Hindlimb muscle (tissue), 1 donor: ENCODE measurements at regions not wholly inside any gene's neighbourhood (a gene's known extent, or its start where the extent isn't known, plus 50 kb on each side); places are given as distances from the start of the nearest gene placed in this dataset.
"Not testable (repeated sequence)": the region's sequence is repeated elsewhere in the genome, so short reads cannot be mapped to it uniquely, and the experiment has no call there.

Experiments
- DNase-seq: peaks from one replicate; pipeline ENCODE4 v3.0.0-alpha.2; 2013

DNA sequence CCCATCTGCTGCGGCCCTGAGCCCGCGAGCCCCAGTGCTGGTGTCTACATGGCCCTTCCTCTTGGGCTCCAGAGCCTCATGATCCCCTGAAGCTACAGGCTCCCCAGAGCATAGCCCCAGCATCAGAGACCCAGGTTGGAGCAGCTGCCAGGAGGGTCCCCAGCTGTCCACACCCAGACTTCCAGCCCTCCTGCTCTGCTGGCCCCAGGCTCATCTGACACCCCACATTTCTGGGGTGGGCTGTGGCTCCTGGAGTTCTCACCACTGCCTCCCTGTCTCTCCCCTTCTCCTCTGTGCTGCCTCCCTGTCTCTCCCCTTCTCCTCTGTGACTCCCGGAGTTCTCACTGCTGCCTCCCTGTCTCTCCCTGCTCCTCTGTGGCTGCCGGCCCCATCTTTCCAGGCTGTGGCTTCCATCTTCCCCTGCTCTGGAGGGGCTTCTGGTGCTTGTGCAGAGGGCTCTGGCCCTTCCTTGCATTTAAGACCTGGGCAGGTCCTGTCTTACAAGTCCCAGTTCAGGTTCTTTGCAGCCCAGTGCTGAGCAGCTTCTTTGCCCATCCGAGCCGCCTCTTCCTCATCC is 108.1 kb downstream of the ERMARD start:
- DNase-seq = no peak

GRCh38 chr6:169858935-169859351 is 107.5 kb downstream of the ERMARD start:
- no peak for DNase-seq

- no peak for DNase-seq
Observed at GRCh38 chr6:169858293-169858934, 107.0 kb downstream of the ERMARD start.

GRCh38 chr6:169857343-169858292 is 106.2 kb downstream of the ERMARD start:
- no peak for DNase-seq

- not testable (repeated sequence) for DNase-seq
Observed at GRCh38 chr6:169856442-169857342, 105.3 kb downstream of the ERMARD start.

GRCh38 chr6:169854813-169855212 is 103.4 kb downstream of the ERMARD start:
- DNase-seq = no peak

GRCh38 chr6:169854083-169854725 is 102.8 kb downstream of the ERMARD start:
- no peak for DNase-seq

- DNase-seq = no peak
Observed at GRCh38 chr6:169853196-169854082, 102.0 kb downstream of the ERMARD start.

GRCh38 chr6:169852504-169853195 is 101.2 kb downstream of the ERMARD start:
- DNase-seq = no peak

DNA sequence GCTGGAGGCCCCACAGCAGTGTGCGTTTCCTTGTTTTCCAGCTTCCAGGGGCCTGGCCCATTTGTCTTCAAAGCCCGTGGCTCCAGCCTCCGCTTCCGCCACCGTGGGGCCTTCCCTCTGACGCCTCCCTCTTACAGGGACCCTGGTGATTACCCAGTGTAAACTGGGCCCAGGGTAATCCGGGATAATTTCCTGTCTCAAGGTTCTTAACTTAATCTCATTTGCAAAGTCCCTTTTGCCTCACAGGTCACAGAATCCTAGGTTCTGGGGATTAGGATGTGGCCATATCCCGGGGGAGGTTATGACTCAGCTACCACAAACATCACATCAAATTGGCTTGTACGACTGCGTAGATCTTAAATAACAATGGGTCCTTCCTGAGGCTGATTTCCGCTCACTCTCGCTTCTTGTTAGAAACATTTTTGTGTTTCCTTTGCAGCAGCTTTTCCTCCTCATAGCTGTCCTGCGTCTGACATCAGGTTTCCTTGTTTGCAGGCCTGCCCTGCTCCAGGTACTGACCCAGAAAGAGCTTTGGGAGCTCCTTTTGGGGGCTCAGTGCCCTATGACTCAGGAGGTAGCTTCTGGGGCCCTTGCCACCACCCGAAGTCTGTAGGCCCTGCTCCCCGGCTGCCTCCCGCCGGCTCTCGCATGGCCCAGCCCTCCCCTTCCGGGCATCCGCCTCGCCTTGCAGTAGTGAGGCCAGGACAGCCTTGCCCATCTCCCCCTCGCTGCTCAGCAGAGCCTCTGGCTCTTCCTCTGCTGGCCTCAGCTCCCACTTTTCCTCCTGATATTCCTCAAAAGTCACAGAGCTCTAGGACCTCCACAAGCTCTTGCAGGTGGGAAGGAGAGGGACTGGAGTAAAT is 100.5 kb downstream of the ERMARD start:
- DNase-seq = no peak

- DNase-seq = no peak
Observed at GRCh38 chr6:169850746-169851145, 99.3 kb downstream of the ERMARD start.

DNA sequence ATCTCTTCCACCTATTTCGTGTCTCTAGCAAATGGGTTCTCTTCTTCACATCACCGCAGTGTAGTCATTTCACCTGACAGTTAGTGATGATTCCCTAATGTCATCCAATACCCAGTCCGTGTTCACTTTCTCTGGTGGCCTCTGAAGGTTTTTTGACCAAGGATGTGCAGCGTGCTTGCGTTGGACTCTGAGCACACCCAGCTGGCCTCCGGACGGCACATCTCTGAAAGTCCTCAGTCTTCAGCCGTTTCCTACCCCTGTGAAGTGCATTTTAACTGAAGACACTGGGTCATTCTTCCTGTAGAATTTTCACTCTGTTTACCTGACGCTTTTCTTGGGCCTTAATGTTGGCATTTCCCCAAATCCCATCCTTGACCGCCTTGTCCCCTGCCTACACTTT is 98.7 kb downstream of the ERMARD start:
- DNase-seq = no peak

DNA sequence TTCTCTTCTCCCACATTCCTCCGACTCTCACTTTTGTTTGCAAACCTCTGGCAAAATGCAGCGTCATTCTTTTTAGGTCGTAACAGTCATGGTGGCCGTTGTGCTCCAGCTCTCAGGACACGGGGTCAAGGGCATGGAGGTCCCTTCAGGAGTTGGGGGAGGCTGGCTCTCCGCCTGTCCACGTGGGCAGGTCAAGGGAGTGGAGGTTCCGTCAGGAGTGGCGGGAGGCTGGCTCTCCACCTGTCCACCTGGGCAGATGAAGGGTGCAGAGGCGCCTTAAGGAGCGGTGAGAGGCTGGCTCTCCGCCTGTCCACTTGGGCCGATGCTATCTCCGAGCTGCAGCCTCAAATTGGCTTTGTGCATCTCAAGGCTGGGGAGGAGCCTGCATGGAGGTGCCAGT is 98.0 kb downstream of the ERMARD start:
- DNase-seq = no peak

GRCh38 chr6:169848946-169849345 is 97.5 kb downstream of the ERMARD start:
- no peak for DNase-seq

- DNase-seq = no peak
Observed at GRCh38 chr6:169847901-169848311, 96.5 kb downstream of the ERMARD start.

GRCh38 chr6:169847141-169847674 is 95.8 kb downstream of the ERMARD start:
- DNase-seq = no peak

- no peak for DNase-seq
Observed at GRCh38 chr6:169846286-169847056, 95.0 kb downstream of the ERMARD start.
